Adrenal gland (tissue), 9 donors: ENCODE measurements at regions not wholly inside any gene's neighbourhood (a gene's known extent, or its start where the extent isn't known, plus 50 kb on each side); places are given as distances from the start of the nearest gene placed in this dataset.

Source experiments
- DNase-seq, 7 donors: peaks; one replicate each; pipeline ENCODE4 v3.0.0-alpha.2; 2019 to 2020
- H3K27ac ChIP-seq, 5 donors: fragments of 200-600 bp; sonication (generic) in 4 of 5; 1 replicate in 3 of 5; 2 replicates in 2 of 5; pipeline versions ENCODE4 v1.5.1 to v1.8.0; 2016 to 2020; ENCODE audit warnings: mild to moderate bottlenecking in 1 of 5
- H3K27me3 ChIP-seq: fragments of 200-600 bp; 2 replicates; pipeline ENCODE4 v1.8.0; 2021
- H3K36me3 ChIP-seq, 2 donors: fragments of 200-600 bp; replicated peaks in 1 of 2; 1 replicate in 1 of 2; 2 replicates in 1 of 2; pipeline versions ENCODE4 v1.5.1 to v1.8.0; 2018 to 2022
- H3K4me1 ChIP-seq, 2 donors: fragments of 200-600 bp; replicated peaks in 1 of 2; 1 replicate in 1 of 2; 2 replicates in 1 of 2; pipeline versions ENCODE4 v1.5.1 to v1.8.0; 2018 to 2021
- H3K4me3 ChIP-seq, 4 donors: fragments of 200-600 bp; sonication (generic) in 3 of 4; one replicate each; pipeline ENCODE4 v1.5.1; 2016 to 2018
- H3K9me3 ChIP-seq, 3 donors: fragments of 200-600 bp; sonication (generic) in 1 of 3; replicated peaks in 1 of 3; 1 replicate in 2 of 3; 2 replicates in 1 of 3; pipeline versions ENCODE4 v1.5.1 to v1.8.0; 2016 to 2021
- POLR2A ChIP-seq, 2 donors: fragments of 450-650 bp; IDR thresholded peaks; one replicate each; pipeline ENCODE4 v1.6.1; 2017; ENCODE audit warnings: antibody characterized with exemption in 2 of 2, mild to moderate bottlenecking in 2 of 2, moderate library complexity in 1 of 2
- WGBS, 4 donors: extraction: QIAGEN DNeasy Blood & Tissue Kit in 2 of 4; methylation state at CpG; one replicate each; pipeline versions ENCODE4 v1.1.5 to v1.1.7; 2013 to 2017; 5-methylcytosine and 5-hydroxymethylcytosine counted together
- intact Hi-C, 2 donors: fragments of 100-400 bp; cut with DNase I; formaldehyde crosslinking; loops; one replicate each; pipeline versions ENCODE4 v1.14.1 to v1.15.0; 2022 to 2023
- TF ChIP-seq, protein P1 (sequence below), 6 experiments: fragments of 450-650 bp in 4 of 6; fragments of 200-600 bp in 2 of 6; sonication (generic) in 1 of 6; IDR thresholded peaks; 1 replicate in 5 of 6; 2 replicates in 1 of 6; pipeline versions ENCODE4 v1.5.1 to v1.8.0; 2016 to 2021; ENCODE audit warnings: antibody characterized with exemption in 6 of 6, mild to moderate bottlenecking in 2 of 6, moderate library complexity in 1 of 6
- donor health status: healthy with polysubstance abuse.
- donor health status: Bipolar disorder and iron deficiency.
- donor health status: DM: yes; HTN: yes; CAD: no.
- donor health status: DM: no; HTN: no; CAD: no.
- donor health status: DM: no; HTN: no; CAD: no.

DNA sequence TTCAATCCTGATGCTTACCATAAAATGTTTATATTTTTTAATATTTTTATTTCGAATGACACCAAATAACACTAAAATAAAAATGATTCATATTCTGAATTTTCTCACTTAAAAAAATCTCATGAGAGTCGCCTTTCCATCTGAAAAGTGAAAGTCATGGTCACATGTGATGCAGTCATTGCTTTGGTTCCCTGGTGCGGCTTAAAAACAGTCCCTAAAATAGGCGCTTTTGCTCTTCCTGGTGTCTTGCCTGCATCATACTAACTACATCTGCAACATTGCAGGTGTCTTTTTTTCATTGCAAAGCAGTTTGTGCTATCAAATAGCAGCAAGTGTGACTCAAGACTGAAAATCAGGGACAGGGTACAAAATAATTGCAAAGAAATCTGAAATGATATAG is 185.2 kb upstream of the NREP start:
- H3K4me3 ChIP-seq, result no peak overlapping the region
- WGBS, 4 donors, result 79 to 93% (median 86%) methylated on average over 4 of the region's 4 CpGs
- intact Hi-C loops, result no loop called here
- H3K27ac ChIP-seq, result no peak overlapping the region
- no peak for DNase-seq
- no peaks in the 10 kb centered on the region for H3K36me3 ChIP-seq
- TF ChIP-seq, protein P1, sequence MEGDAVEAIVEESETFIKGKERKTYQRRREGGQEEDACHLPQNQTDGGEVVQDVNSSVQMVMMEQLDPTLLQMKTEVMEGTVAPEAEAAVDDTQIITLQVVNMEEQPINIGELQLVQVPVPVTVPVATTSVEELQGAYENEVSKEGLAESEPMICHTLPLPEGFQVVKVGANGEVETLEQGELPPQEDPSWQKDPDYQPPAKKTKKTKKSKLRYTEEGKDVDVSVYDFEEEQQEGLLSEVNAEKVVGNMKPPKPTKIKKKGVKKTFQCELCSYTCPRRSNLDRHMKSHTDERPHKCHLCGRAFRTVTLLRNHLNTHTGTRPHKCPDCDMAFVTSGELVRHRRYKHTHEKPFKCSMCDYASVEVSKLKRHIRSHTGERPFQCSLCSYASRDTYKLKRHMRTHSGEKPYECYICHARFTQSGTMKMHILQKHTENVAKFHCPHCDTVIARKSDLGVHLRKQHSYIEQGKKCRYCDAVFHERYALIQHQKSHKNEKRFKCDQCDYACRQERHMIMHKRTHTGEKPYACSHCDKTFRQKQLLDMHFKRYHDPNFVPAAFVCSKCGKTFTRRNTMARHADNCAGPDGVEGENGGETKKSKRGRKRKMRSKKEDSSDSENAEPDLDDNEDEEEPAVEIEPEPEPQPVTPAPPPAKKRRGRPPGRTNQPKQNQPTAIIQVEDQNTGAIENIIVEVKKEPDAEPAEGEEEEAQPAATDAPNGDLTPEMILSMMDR (IDR thresholded peaks at IDR 0.05), result no peak
- no peak for TF ChIP-seq POLR2A (IDR thresholded peaks at IDR 0.05)
- H3K9me3 ChIP-seq, result no peaks in the 10 kb centered on the region
- H3K4me1 ChIP-seq, result no peaks in the 10 kb centered on the region
- no peaks in the 10 kb centered on the region for H3K27me3 ChIP-seq

DNA sequence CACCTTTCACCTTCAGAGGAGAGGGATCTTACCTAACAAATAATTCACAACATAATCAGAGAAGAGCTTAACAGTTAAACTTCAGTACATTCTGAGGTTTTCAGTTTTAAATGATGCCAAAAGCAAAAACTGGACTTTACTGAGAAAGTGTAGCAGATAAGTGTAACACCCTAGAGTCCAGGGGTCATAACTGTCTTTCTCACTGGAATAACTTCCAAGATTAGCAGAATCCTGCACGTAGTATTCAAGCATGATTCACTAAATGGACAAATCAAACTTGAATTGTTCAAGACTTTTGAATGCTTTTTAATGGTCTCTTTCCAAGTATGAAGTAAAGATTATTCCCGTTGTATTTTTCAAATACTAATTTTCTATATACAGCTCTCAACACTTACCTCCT is 180.1 kb upstream of the NREP start:
- Histone ChIP-seq H3K36me3 (no peaks in the 10 kb centered on the region), H3K9me3 (no peaks in the 10 kb centered on the region), H3K4me1 (peaks cover 0 to 7% of the 10 kb centered on the region in 2 donors), H3K27me3 (no peaks in the 10 kb centered on the region), H3K27ac (no peak overlapping the region), H3K4me3 (no peak overlapping the region)
- TF ChIP-seq, protein P1 (IDR thresholded peaks at IDR 0.05), result no peak
- no peak for TF ChIP-seq POLR2A (IDR thresholded peaks at IDR 0.05)
- DNase-seq, result no peak
- 74 to 82% (median 79%) methylated on average over 2 of the region's 2 CpGs for WGBS, 4 donors
- intact Hi-C loops, result no loop called here

DNA sequence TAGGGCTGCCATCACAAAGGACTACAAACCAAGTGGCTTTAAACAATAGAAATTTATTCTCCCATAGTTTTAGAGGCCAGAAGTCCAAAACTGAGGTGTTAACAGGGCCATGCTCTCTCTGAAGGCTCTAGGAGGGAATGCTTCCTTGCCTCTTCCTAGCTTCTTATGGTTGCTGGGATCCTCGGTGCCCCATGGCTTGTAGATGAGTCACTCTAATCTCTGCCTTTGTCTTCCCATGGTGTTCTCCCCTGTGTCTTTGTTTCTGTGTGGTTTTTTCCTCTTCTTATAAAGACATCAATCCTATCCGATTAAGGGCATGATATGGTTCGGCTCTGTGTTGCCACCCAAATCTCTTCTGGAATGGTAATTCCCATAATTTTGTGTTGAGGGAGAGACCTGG is 178.8 kb upstream of the NREP start:
- 85 to 92% (median 88%) methylated on average over 3 of the region's 3 CpGs for WGBS, 4 donors
- no peaks in the 10 kb centered on the region for H3K36me3 ChIP-seq
- no peak for DNase-seq
- TF ChIP-seq, protein P1 (IDR thresholded peaks at IDR 0.05), result no peak
- no peak for TF ChIP-seq POLR2A (IDR thresholded peaks at IDR 0.05)
- no peaks in the 10 kb centered on the region for H3K9me3 ChIP-seq
- no peak overlapping the region for H3K4me3 ChIP-seq
- peaks cover 0 to 9% of the 10 kb centered on the region in 2 donors for H3K4me1 ChIP-seq
- no peaks in the 10 kb centered on the region for H3K27me3 ChIP-seq
- intact Hi-C loops, result no loop called here
- no peak overlapping the region for H3K27ac ChIP-seq

DNA sequence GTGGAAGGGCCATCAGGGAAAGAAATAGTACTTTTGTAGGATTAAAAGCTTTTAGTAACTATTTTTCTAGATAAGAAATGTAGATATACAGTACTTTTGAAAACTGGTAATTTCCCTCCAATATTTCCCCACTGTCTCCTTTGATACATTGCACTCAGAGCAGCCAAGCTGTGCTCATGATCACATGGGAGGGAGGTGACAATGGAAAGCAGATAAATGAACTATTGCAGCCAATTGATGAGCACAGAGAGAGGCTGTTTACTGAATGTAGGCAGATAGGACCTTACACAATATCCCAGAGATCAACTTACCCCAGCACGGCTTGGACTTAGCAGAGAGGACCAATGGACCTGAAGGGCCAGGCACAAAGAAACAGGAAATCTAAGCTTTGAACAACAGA is 178.0 kb upstream of the NREP start:
- no peaks in the 10 kb centered on the region for H3K36me3 ChIP-seq
- no peaks in the 10 kb centered on the region for H3K9me3 ChIP-seq
- H3K4me1 ChIP-seq, result peaks cover 0 to 12% of the 10 kb centered on the region in 2 donors
- no peak for DNase-seq
- H3K27ac ChIP-seq, result no peak overlapping the region
- H3K27me3 ChIP-seq, result no peaks in the 10 kb centered on the region
- H3K4me3 ChIP-seq, result no peak overlapping the region
- intact Hi-C loops, result no loop called here
- TF ChIP-seq POLR2A (IDR thresholded peaks at IDR 0.05), result no peak
- TF ChIP-seq, protein P1 (IDR thresholded peaks at IDR 0.05), result no peak
- 89 to 100% (median 93%) methylated on average over 1 of the region's 1 CpG; no CpG with 5 or more reads in 1 of the 4 donors for WGBS, 4 donors
